ENCODE measurements at regions not wholly inside any gene's neighbourhood (a gene's known extent, or its start where the extent isn't known, plus 50 kb on each side); places are given as distances from the start of the nearest gene placed in this dataset.

GRCh38 chr6:103672169-103672568 is 1187.5 kb downstream of the HACE1 start:
- no peaks in the 10 kb centered on the region for H3K36me3 ChIP-seq (ENCODE audit: control insufficient read depth in 4 of 4, insufficient read depth in 3 of 4, low read depth in 1 of 4, low read length in 3 of 4)
- H3K4me1 ChIP-seq (ENCODE audit: control insufficient read depth in 4 of 4, insufficient read depth in 4 of 4, low read length in 3 of 4): peaks cover 0 to 3% (median 1%) of the 10 kb centered on the region in 4 donors
- no peak overlapping the region for H3K9ac ChIP-seq (ENCODE audit: low read depth in 1 of 2, low read length in 2 of 2)
- no peak overlapping the region for H3K4me3 ChIP-seq (ENCODE audit: low read depth in 1 of 3, low read length in 3 of 3)
- WGBS: 77% methylated on average over 1 of the region's 1 CpG
- no peaks in the 10 kb centered on the region for H3K9me3 ChIP-seq (ENCODE audit: control insufficient read depth in 4 of 4, low read length in 3 of 4)
- DNase-seq (ENCODE audit: low spot score): no peak
- peaks cover 0 to 2% (median 0%) of the 10 kb centered on the region in 4 donors for H3K27me3 ChIP-seq (ENCODE audit: control insufficient read depth in 4 of 4, insufficient read depth in 4 of 4, low read length in 3 of 4)
- no peak overlapping the region for H3K27ac ChIP-seq (ENCODE audit: low read depth in 1 of 2, low read length in 2 of 2)
- TF ChIP-seq CTCF (IDR thresholded peaks at IDR 0.05; ENCODE audit: low read depth, low read length, missing input control) (peak; percentile 4), FOXA2 (IDR thresholded peaks at IDR 0.05) (no peak), TAF1 (conservative IDR thresholded peaks at IDR 0.05) (no peak), HNF4A (conservative IDR thresholded peaks at IDR 0.05) (no peak), YY1 (IDR thresholded peaks at IDR 0.05) (no peak), RAD21 (IDR thresholded peaks at IDR 0.05) (peak; percentile 15 to 43)

DNA sequence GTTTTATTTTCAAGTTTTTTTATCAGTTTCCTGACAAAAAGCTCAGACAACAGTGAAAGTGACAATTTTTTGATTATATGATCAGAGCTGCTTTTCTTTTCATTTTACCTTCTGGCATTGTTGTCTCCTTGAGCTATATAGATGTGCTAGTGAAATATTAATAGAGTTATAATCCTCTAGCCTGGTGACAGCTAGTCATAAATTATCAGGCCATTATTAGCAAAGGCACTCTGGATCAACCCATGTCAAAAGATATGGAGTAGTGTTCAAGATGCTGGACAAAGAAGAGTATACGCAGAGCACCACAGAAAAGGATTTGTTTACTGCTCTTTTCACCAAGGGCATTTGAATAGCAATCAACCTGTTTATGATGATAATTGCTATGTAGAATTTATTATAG is 1230.1 kb downstream of the HACE1 start:
- no peak for DNase-seq (ENCODE audit: low spot score)
- Histone ChIP-seq H3K9me3 (ENCODE audit: control insufficient read depth in 4 of 4, low read length in 3 of 4) (no peaks in the 10 kb centered on the region), H3K4me1 (ENCODE audit: control insufficient read depth in 4 of 4, insufficient read depth in 4 of 4, low read length in 3 of 4) (no peaks in the 10 kb centered on the region), H3K36me3 (ENCODE audit: control insufficient read depth in 4 of 4, insufficient read depth in 3 of 4, low read depth in 1 of 4, low read length in 3 of 4) (no peaks in the 10 kb centered on the region), H3K27ac (ENCODE audit: low read depth in 1 of 2, low read length in 2 of 2) (no peak overlapping the region), H3K27me3 (ENCODE audit: control insufficient read depth in 4 of 4, insufficient read depth in 4 of 4, low read length in 3 of 4) (no peaks in the 10 kb centered on the region), H3K4me3 (ENCODE audit: low read depth in 1 of 3, low read length in 3 of 3) (no peak overlapping the region), H3K9ac (ENCODE audit: low read depth in 1 of 2, low read length in 2 of 2) (no peak overlapping the region)
- no peak for TF ChIP-seq CTCF (IDR thresholded peaks at IDR 0.05; ENCODE audit: low read depth, low read length, missing input control)
- TF ChIP-seq RAD21 (IDR thresholded peaks at IDR 0.05): no peak
- TF ChIP-seq HNF4A (conservative IDR thresholded peaks at IDR 0.05): no peak
- WGBS: 91% methylated on average over 1 of the region's 1 CpG

GRCh38 chr6:103617642-103618041 is 1242.1 kb downstream of the HACE1 start:
- WGBS: 91% methylated on average over 1 of the region's 1 CpG
- Histone ChIP-seq H3K36me3 (ENCODE audit: control insufficient read depth in 4 of 4, insufficient read depth in 3 of 4, low read depth in 1 of 4, low read length in 3 of 4) (no peaks in the 10 kb centered on the region), H3K4me1 (ENCODE audit: control insufficient read depth in 4 of 4, insufficient read depth in 4 of 4, low read length in 3 of 4) (no peaks in the 10 kb centered on the region), H3K27ac (ENCODE audit: low read depth in 1 of 2, low read length in 2 of 2) (no peak overlapping the region), H3K9me3 (ENCODE audit: control insufficient read depth in 4 of 4, low read length in 3 of 4) (no peaks in the 10 kb centered on the region), H3K4me3 (ENCODE audit: low read depth in 1 of 3, low read length in 3 of 3) (no peak overlapping the region), H3K27me3 (ENCODE audit: control insufficient read depth in 4 of 4, insufficient read depth in 4 of 4, low read length in 3 of 4) (no peaks in the 10 kb centered on the region), H3K9ac (ENCODE audit: low read depth in 1 of 2, low read length in 2 of 2) (no peak overlapping the region)
- DNase-seq (ENCODE audit: low spot score): no peak
- TF ChIP-seq, protein P1, sequence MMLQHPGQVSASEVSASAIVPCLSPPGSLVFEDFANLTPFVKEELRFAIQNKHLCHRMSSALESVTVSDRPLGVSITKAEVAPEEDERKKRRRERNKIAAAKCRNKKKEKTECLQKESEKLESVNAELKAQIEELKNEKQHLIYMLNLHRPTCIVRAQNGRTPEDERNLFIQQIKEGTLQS (IDR thresholded peaks at IDR 0.05): no peak
- no peak for TF ChIP-seq HNF4G (IDR thresholded peaks at IDR 0.05)
- TF ChIP-seq FOXA2 (IDR thresholded peaks at IDR 0.05): no peak
- TF ChIP-seq FOXA1 (IDR thresholded peaks at IDR 0.05): no peak
- no peak for TF ChIP-seq TAF1 (conservative IDR thresholded peaks at IDR 0.05)
- no peak for TF ChIP-seq EGR1 (IDR thresholded peaks at IDR 0.05; ENCODE audit: low read depth in 2 of 2)
- TF ChIP-seq RXRA (IDR thresholded peaks at IDR 0.05): no peak
- TF ChIP-seq JUND (IDR thresholded peaks at IDR 0.05): no peak
- TF ChIP-seq CTCF (IDR thresholded peaks at IDR 0.05; ENCODE audit: low read depth, low read length, missing input control): no peak
- TF ChIP-seq, protein P2, sequence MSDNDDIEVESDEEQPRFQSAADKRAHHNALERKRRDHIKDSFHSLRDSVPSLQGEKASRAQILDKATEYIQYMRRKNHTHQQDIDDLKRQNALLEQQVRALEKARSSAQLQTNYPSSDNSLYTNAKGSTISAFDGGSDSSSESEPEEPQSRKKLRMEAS (IDR thresholded peaks at IDR 0.05): no peak
- TF ChIP-seq SP1 (IDR thresholded peaks at IDR 0.05): no peak
- no peak for TF ChIP-seq GABPA (IDR thresholded peaks at IDR 0.05 in 1 of 2, conservative IDR thresholded peaks at IDR 0.05 in 1 of 2)
- TF ChIP-seq ZBTB33 (IDR thresholded peaks at IDR 0.05): no peak
- no peak for TF ChIP-seq YY1 (IDR thresholded peaks at IDR 0.05)
- TF ChIP-seq RAD21 (IDR thresholded peaks at IDR 0.05): no peak
- TF ChIP-seq HNF4A (conservative IDR thresholded peaks at IDR 0.05): no peak
- TF ChIP-seq NR2F2 (IDR thresholded peaks at IDR 0.05): no peak

Measured in liver (tissue), 8 donors.